Erythroblast (primary cell): ENCODE measurements at regions not wholly inside any gene's neighbourhood (a gene's known extent, or its start where the extent isn't known, plus 50 kb on each side); places are given as distances from the start of the nearest gene placed in this dataset.

Experiments
- GATA1 ChIP-seq: IDR thresholded peaks from 2 replicates; pipeline ENCODE4 v1.6.1; 2011; ENCODE audit warnings: low read depth, mild to moderate bottlenecking, control low read depth, low read length, moderate library complexity
- POLR2A ChIP-seq: IDR thresholded peaks from 2 replicates; pipeline ENCODE4 v1.6.1; 2011; ENCODE audit warnings: mild to moderate bottlenecking, low read length

DNA sequence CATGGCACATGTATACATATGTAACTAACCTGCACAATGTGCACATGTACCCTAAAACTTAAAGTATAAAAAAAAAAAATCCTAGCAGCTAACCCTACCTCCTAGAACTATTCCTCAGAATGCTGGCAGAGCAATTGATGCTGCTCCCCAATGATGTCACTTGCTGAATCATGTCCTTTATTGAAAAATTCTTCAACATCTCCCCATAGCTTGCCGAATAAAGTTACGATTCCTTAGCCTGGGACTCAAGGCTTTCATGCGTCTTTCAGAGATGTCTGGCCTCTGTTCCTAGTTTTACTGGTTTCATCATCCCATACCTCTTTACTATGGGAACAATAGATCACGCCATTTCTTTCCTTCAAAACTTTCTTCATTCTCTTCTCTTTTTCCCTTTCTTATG, 174.7 kb upstream of the FAT1 start:
- no peak for TF ChIP-seq POLR2A
- TF ChIP-seq GATA1, result no peak
